ENCODE measurements at regions not wholly inside any gene's neighbourhood (a gene's known extent, or its start where the extent isn't known, plus 50 kb on each side); places are given as distances from the start of the nearest gene placed in this dataset.
A peak's percentile ranks its signal among the peaks of the same experiment; 100 is the strongest.
"Not testable (repeated sequence)": the region's sequence is repeated elsewhere in the genome, so short reads cannot be mapped to it uniquely, and the experiment has no call there.

GRCh38 chr11:89545691-89546090 is 54.5 kb upstream of the NOX4 start:
- DNase-seq, result no peak

- DNase-seq, result not testable (repeated sequence)
Observed at GRCh38 chr11:89555781-89556180, 64.6 kb upstream of the NOX4 start.

- DNase-seq, result not testable (repeated sequence)
Observed at GRCh38 chr11:89556731-89557707, 65.8 kb upstream of the NOX4 start.

GRCh38 chr11:89560598-89560997 is 69.4 kb upstream of the NOX4 start:
- DNase-seq, result not testable (repeated sequence)

GRCh38 chr11:89562731-89563130 is 71.6 kb upstream of the NOX4 start:
- not testable (repeated sequence) for DNase-seq

- DNase-seq, result no peak
Observed at GRCh38 chr11:89566972-89567371, 75.8 kb upstream of the NOX4 start.

GRCh38 chr11:89569387-89569786 is 78.2 kb upstream of the NOX4 start:
- DNase-seq, result not testable (repeated sequence)

- not testable (repeated sequence) for DNase-seq
Observed at GRCh38 chr11:89571706-89572105, 80.5 kb upstream of the NOX4 start.

GRCh38 chr11:89575846-89576245 is 84.7 kb upstream of the NOX4 start:
- not testable (repeated sequence) for DNase-seq

GRCh38 chr11:89577428-89577827 is 86.3 kb upstream of the NOX4 start:
- DNase-seq, result not testable (repeated sequence)

- DNase-seq, result no peak
Observed at GRCh38 chr11:89583580-89583979, 92.4 kb upstream of the NOX4 start.

- not testable (repeated sequence) for DNase-seq
Observed at GRCh38 chr11:89585046-89585445, 93.9 kb upstream of the NOX4 start.

GRCh38 chr11:89585471-89585870 is 94.3 kb upstream of the NOX4 start:
- not testable (repeated sequence) for DNase-seq

- not testable (repeated sequence) for DNase-seq
Observed at GRCh38 chr11:89589413-89589812, 98.2 kb upstream of the NOX4 start.

GRCh38 chr11:89590008-89590632 is 98.9 kb upstream of the NOX4 start:
- DNase-seq, result not testable (repeated sequence)

GRCh38 chr11:89601263-89601662 is 108.8 kb upstream of the TRIM77 start:
- not testable (repeated sequence) for DNase-seq

- DNase-seq, result no peak
Observed at GRCh38 chr11:89604281-89604680, 105.8 kb upstream of the TRIM77 start.

GRCh38 chr11:89606845-89607244 is 103.3 kb upstream of the TRIM77 start:
- not testable (repeated sequence) for DNase-seq

GRCh38 chr11:89607497-89607896 is 102.6 kb upstream of the TRIM77 start:
- not testable (repeated sequence) for DNase-seq

GRCh38 chr11:89608234-89608966 is 101.7 kb upstream of the TRIM77 start:
- DNase-seq, result no peak

GRCh38 chr11:89612096-89612495 is 98.0 kb upstream of the TRIM77 start:
- DNase-seq, result no peak

- DNase-seq, result no peak
Observed at GRCh38 chr11:89613911-89614310, 96.2 kb upstream of the TRIM77 start.

GRCh38 chr11:89614428-89614827 is 95.7 kb upstream of the TRIM77 start:
- peak in 1 of 2 donors; percentile 35 for DNase-seq
